Body of pancreas (tissue), 4 donors: ENCODE measurements at regions not wholly inside any gene's neighbourhood (a gene's known extent, or its start where the extent isn't known, plus 50 kb on each side); places are given as distances from the start of the nearest gene placed in this dataset.

Source experiments
- ATAC-seq: fragments of 150-250 bp; one replicate; pipeline ENCODE4 v1.9.1; 2016
- DNase-seq, 4 donors: peaks; one replicate each; pipeline ENCODE4 v3.0.0-alpha.2; 2019
- H3K27ac ChIP-seq, 4 donors: fragments of 200-600 bp; sonication (generic); 1 replicate in 3 of 4; 2 replicates in 1 of 4; pipeline versions ENCODE4 v1.5.1 to v1.6.1; 2016 to 2019; ENCODE audit warnings: mild to moderate bottlenecking in 1 of 4, mixed read lengths in 1 of 4, moderate library complexity in 1 of 4
- H3K27me3 ChIP-seq, 2 donors: fragments of 200-600 bp; sonication (generic); one replicate each; pipeline ENCODE4 v1.6.0; 2016; ENCODE audit warnings: mild to moderate bottlenecking in 1 of 2
- H3K36me3 ChIP-seq, 2 donors: fragments of 200-600 bp; sonication (generic); replicated peaks in 1 of 2; 2 replicates each; pipeline ENCODE4 v1.5.1; 2016; ENCODE audit warnings: low read depth in 2 of 2; ENCODE audit not compliant: insufficient read depth in 1 of 2
- H3K4me1 ChIP-seq: fragments of 200-600 bp; sonication (generic); one replicate; pipeline ENCODE4 v1.6.0; 2016
- H3K4me3 ChIP-seq, 2 donors: fragments of 200-600 bp; sonication (generic); 1 replicate in 1 of 2; 2 replicates in 1 of 2; pipeline ENCODE4 v1.5.1; 2016 to 2019
- H3K9me3 ChIP-seq, 3 donors: fragments of 200-600 bp; sonication (generic); 1 replicate in 2 of 3; 2 replicates in 1 of 3; pipeline ENCODE4 v1.5.1; 2016
- POLR2A ChIP-seq, 3 donors: fragments of 450-650 bp; IDR thresholded peaks; one replicate each; pipeline ENCODE4 v1.6.1; 2016; ENCODE audit warnings: antibody characterized with exemption in 3 of 3, mild to moderate bottlenecking in 2 of 3
- WGBS, 2 donors: methylation state at CpG; one replicate each; pipeline ENCODE4 v1.1.5; 2017; 5-methylcytosine and 5-hydroxymethylcytosine counted together
- intact Hi-C: fragments of 100-400 bp; cut with DNase I; formaldehyde crosslinking; loops from one replicate; pipeline ENCODE4 v1.15.1; 2023
- TF ChIP-seq, protein P1 (sequence below), 7 experiments: fragments of 450-650 bp in 4 of 7; fragments of 200-600 bp in 3 of 7; sonication (generic) in 3 of 7; IDR thresholded peaks; one replicate each; pipeline ENCODE4 v1.5.1; 2016 to 2019; ENCODE audit warnings: antibody characterized with exemption in 7 of 7

DNA sequence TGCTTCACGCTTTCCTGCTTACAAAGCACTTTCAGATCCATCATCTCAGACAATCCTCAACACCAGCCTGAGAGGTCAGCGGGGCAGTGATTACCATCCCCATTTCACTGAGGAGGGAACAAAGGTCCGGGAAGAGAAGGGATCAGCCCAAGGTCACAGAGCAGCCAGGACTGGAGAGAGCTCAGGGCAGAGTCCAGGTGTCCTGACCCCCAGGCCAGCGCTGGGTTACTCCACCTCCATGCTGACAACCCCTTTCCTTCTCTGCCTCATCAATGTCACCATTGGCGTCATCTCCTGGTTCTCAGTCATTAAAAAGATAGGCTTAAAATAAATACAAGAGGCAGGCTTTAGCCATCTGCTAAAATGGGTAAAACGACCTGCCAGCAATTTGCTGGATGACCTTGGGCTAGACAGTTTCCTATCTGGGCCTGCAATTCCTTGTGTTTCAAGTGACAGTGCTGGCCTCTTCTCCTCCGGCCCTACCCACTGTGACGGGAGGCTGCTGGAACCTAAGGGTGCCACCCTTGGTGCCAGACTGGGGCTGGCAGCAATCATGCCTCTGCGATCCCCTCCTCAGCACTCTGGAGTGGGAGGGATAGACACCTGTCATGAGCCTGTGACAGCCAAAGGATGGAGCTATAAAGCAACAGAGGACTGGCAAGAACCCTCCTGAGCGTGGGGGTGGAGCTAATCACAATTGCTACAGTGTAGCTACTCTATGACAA, 79.5 kb upstream of the CCL1 start:
- Histone ChIP-seq H3K36me3 (no peaks in the 10 kb centered on the region), H3K27ac (no peak overlapping the region), H3K4me1 (no peaks in the 10 kb centered on the region), H3K4me3 (no peak overlapping the region), H3K9me3 (no peaks in the 10 kb centered on the region), H3K27me3 (no peaks in the 10 kb centered on the region)
- intact Hi-C loops = no loop called here
- WGBS, 2 donors = 41 to 43% methylated on average over 8 to 10 of the region's 10 CpGs
- ATAC-seq (no peak), DNase-seq (no peak)
- no peak for TF ChIP-seq POLR2A (IDR thresholded peaks at IDR 0.05)
- TF ChIP-seq, protein P1, sequence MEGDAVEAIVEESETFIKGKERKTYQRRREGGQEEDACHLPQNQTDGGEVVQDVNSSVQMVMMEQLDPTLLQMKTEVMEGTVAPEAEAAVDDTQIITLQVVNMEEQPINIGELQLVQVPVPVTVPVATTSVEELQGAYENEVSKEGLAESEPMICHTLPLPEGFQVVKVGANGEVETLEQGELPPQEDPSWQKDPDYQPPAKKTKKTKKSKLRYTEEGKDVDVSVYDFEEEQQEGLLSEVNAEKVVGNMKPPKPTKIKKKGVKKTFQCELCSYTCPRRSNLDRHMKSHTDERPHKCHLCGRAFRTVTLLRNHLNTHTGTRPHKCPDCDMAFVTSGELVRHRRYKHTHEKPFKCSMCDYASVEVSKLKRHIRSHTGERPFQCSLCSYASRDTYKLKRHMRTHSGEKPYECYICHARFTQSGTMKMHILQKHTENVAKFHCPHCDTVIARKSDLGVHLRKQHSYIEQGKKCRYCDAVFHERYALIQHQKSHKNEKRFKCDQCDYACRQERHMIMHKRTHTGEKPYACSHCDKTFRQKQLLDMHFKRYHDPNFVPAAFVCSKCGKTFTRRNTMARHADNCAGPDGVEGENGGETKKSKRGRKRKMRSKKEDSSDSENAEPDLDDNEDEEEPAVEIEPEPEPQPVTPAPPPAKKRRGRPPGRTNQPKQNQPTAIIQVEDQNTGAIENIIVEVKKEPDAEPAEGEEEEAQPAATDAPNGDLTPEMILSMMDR (IDR thresholded peaks at IDR 0.05) = no peak

DNA sequence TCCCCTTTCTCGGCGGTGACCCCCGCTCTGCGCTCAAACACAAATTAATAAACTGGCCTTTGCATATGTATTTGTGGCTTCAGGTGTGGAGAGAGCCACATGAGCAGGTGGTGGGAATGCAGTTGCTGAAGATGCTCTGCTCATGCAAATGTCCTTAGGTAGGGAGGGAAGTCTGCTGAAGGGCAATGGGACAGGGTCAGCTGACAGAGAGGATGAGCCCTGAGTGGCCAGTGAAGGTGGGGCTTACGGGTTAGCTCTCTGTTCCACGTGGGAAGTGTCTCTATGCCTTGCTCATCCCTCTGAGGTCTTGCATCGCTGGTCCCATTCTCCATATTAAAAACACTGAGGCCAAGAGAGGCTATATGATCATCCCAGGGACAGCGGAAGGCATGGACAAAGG, 74.2 kb upstream of the CCL1 start:
- Histone ChIP-seq H3K27ac (no peak overlapping the region), H3K27me3 (no peaks in the 10 kb centered on the region), H3K4me3 (no peak overlapping the region), H3K9me3 (no peaks in the 10 kb centered on the region), H3K36me3 (no peaks in the 10 kb centered on the region), H3K4me1 (peaks cover 14% of the 10 kb centered on the region)
- intact Hi-C loops = no loop called here
- TF ChIP-seq, protein P1 (IDR thresholded peaks at IDR 0.05) = no peak
- ATAC-seq = no peak
- no peak for DNase-seq
- 65 to 78% methylated on average over 8 of the region's 8 CpGs for WGBS, 2 donors

DNA sequence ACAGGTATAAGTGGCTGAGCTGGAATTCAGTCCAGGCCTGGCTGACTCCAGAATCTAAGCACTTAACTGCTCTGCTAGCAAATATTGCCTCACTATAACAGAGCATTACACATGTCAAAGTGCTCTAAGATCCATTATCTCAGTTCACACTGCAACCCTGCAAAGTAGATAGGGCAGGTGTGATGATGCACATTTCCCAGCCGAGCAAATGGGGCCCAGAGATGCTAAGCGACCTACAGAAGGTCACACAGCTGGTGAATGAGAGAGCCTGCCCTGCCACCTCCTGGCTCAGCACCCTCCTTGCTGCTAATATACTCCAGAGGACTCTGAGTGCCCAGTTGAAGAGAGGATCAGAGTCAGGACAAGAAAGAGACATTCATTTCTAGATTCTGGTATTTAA, 73.6 kb upstream of the CCL1 start:
- no peak overlapping the region for H3K4me3 ChIP-seq
- no peak overlapping the region for H3K27ac ChIP-seq
- peaks cover 14% of the 10 kb centered on the region for H3K4me1 ChIP-seq
- DNase-seq (no peak), ATAC-seq (no peak)
- H3K36me3 ChIP-seq = no peaks in the 10 kb centered on the region
- 50 to 60% methylated on average over 2 of the region's 2 CpGs for WGBS, 2 donors
- intact Hi-C loops = no loop called here
- no peaks in the 10 kb centered on the region for H3K9me3 ChIP-seq
- TF ChIP-seq, protein P1 (IDR thresholded peaks at IDR 0.05) = no peak
- no peak for TF ChIP-seq POLR2A (IDR thresholded peaks at IDR 0.05)
- no peaks in the 10 kb centered on the region for H3K27me3 ChIP-seq

DNA sequence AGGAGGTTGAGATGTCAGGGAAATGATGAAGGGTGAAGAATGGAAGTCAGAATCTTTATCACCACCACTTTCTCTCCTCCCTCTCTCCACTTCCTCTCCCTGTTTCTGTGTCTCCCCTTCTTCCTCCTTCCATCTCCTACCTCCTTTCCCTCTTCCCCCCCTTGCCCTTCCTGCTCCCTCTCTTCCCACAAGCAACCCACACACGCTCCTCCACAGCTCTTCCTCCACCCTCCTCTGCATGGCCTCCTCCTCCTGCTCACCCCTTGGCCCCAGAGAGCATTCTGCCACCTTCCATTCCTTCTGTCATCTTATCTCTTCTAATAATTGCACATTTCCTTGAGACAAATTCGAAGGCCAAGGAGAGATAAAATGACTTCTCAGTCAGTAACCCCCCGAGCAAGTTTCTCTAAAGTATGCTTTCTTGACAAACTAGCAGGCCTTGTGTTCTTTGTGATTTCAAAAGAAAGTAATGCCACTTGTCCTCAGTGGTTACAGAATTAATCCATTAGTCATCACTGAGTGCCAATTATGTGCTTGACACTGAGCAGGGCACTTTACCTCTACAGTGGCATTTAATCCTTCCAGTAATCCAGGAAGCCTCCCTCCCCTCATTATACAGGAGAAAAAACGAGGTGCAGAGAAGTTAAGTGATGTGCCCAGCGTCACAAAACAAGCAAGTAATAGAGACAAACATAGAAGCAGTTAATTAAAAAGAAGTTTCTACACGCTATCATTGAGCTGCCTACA, 72.3 kb upstream of the CCL1 start:
- no peaks in the 10 kb centered on the region for H3K27me3 ChIP-seq
- peaks cover 14% of the 10 kb centered on the region for H3K4me1 ChIP-seq
- no peak overlapping the region for H3K27ac ChIP-seq
- intact Hi-C loops = no loop called here
- ATAC-seq (no peak), DNase-seq (no peak)
- TF ChIP-seq POLR2A (IDR thresholded peaks at IDR 0.05) = no peak
- TF ChIP-seq, protein P1 (IDR thresholded peaks at IDR 0.05) = no peak
- WGBS, 2 donors = 52 to 54% methylated on average over 6 of the region's 6 CpGs
- H3K36me3 ChIP-seq = no peaks in the 10 kb centered on the region
- no peaks in the 10 kb centered on the region for H3K9me3 ChIP-seq
- H3K4me3 ChIP-seq = no peak overlapping the region
